OCI-LY1 (cell line): ENCODE measurements at regions not wholly inside any gene's neighbourhood (a gene's known extent, or its start where the extent isn't known, plus 50 kb on each side); places are given as distances from the start of the nearest gene placed in this dataset.

ENCODE experiments used
- H2AFZ ChIP-seq: fragments of 200-600 bp; sonication (generic), shearing (Covaris generic); 2 replicates; pipeline ENCODE4 v1.6.0; 2014; ENCODE audit warnings: antibody characterized with exemption, mild to moderate bottlenecking, low read length
- H3F3A ChIP-seq: fragments of 200-600 bp; sonication (generic), shearing (Covaris generic); 2 replicates; pipeline ENCODE4 v1.6.0; 2014; ENCODE audit warnings: mild to moderate bottlenecking, antibody characterized with exemption, low read length, moderate library complexity; ENCODE audit not compliant: insufficient read depth
- H3K27ac ChIP-seq: fragments of 200-600 bp; sonication (generic); 2 replicates; pipeline ENCODE4 v1.5.1; 2014; ENCODE audit warnings: low read length, mixed run types, mild to moderate bottlenecking, low read depth; ENCODE audit not compliant: poor library complexity, severe bottlenecking
- H3K27me3 ChIP-seq: fragments of 200-600 bp; sonication (generic); 2 replicates; pipeline ENCODE4 v1.6.0; 2014; ENCODE audit warnings: antibody characterized with exemption, mild to moderate bottlenecking, low read length, moderate library complexity; ENCODE audit not compliant: insufficient read depth
- H3K36me3 ChIP-seq: fragments of 200-600 bp; sonication (generic); 2 replicates; pipeline ENCODE4 v1.6.1; 2014; ENCODE audit warnings: mild to moderate bottlenecking, antibody characterized with exemption, low read length, moderate library complexity, mixed read lengths; ENCODE audit not compliant: insufficient read depth
- H3K4me1 ChIP-seq: fragments of 200-600 bp; sonication (generic); 2 replicates; pipeline ENCODE4 v1.5.1; 2014; ENCODE audit warnings: mild to moderate bottlenecking, low read length, moderate library complexity; ENCODE audit not compliant: insufficient read depth, severe bottlenecking
- H3K4me2 ChIP-seq: fragments of 200-600 bp; sonication (generic), shearing (Covaris generic); 2 replicates; pipeline ENCODE4 v1.6.1; 2014; ENCODE audit warnings: low read length
- H3K4me3 ChIP-seq: fragments of 200-600 bp; sonication (generic); 2 replicates; pipeline ENCODE4 v1.5.1; 2014; ENCODE audit warnings: low read length, low read depth, mild to moderate bottlenecking, mixed read lengths; ENCODE audit not compliant: poor library complexity, severe bottlenecking
- H3K79me2 ChIP-seq: fragments of 200-600 bp; shearing (Covaris generic); 2 replicates; pipeline ENCODE4 v1.6.1; 2016; ENCODE audit warnings: mixed run types, low read length, mixed read lengths; ENCODE audit not compliant: insufficient read depth
- H3K9ac ChIP-seq: fragments of 200-600 bp; sonication (generic), shearing (Covaris generic); 2 replicates; pipeline ENCODE4 v1.6.1; 2014; ENCODE audit warnings: mild to moderate bottlenecking, low read length, mixed read lengths
- H3K9me2 ChIP-seq: fragments of 200-600 bp; sonication (generic), shearing (Covaris generic); 2 replicates; pipeline ENCODE4 v1.6.1; 2014; ENCODE audit warnings: low read depth, mild to moderate bottlenecking, low read length, mixed read lengths
- H3K9me3 ChIP-seq: fragments of 200-600 bp; shearing (Covaris generic); 2 replicates; pipeline ENCODE4 v1.6.1; 2014; ENCODE audit warnings: low read length, mixed read lengths
- H4K20me1 ChIP-seq: fragments of 200-600 bp; sonication (generic), shearing (Covaris generic); 2 replicates; pipeline ENCODE4 v1.6.0; 2016; ENCODE audit warnings: mild to moderate bottlenecking, low read length; ENCODE audit not compliant: insufficient read depth
- EZH2 ChIP-seq: fragments of 200-600 bp; sonication (generic), shearing (Covaris generic); IDR thresholded peaks from 2 replicates; pipeline ENCODE4 v1.8.0; 2017; ENCODE audit warnings: borderline replicate concordance, mixed run types, mild to moderate bottlenecking, antibody characterized with exemption, low read length, moderate library complexity, mixed read lengths
- TF ChIP-seq, protein P1 (sequence below): fragments of 200-600 bp; sonication (generic), shearing (Covaris generic); IDR thresholded peaks from 2 replicates; pipeline ENCODE4 v1.5.1; 2017; ENCODE audit warnings: mild to moderate bottlenecking, antibody characterized with exemption, low read length, moderate library complexity, mixed read lengths

DNA sequence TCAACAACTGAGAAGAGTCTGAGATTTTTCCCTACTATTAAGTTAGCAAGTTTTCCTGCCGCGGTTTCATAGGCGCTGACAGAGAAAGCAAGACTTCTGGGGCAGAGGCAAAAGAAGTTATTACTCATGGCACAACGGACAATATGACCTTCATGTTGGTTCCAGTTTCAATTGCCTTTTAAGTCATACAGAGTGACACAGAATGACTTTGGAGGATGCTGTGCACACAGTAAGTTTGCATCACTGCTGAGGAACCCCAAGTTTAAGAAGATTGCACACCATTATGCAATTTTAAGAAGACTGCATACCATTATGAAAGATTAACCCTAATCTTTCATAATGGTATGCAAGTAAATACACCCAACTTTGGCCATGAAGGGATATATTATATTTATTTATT is 626.5 kb upstream of the CHORDC1 start:
- no peaks in the 10 kb centered on the region for H3K36me3 ChIP-seq
- H3K4me1 ChIP-seq, result no peaks in the 10 kb centered on the region
- no peak for TF ChIP-seq EZH2
- TF ChIP-seq, protein P1, sequence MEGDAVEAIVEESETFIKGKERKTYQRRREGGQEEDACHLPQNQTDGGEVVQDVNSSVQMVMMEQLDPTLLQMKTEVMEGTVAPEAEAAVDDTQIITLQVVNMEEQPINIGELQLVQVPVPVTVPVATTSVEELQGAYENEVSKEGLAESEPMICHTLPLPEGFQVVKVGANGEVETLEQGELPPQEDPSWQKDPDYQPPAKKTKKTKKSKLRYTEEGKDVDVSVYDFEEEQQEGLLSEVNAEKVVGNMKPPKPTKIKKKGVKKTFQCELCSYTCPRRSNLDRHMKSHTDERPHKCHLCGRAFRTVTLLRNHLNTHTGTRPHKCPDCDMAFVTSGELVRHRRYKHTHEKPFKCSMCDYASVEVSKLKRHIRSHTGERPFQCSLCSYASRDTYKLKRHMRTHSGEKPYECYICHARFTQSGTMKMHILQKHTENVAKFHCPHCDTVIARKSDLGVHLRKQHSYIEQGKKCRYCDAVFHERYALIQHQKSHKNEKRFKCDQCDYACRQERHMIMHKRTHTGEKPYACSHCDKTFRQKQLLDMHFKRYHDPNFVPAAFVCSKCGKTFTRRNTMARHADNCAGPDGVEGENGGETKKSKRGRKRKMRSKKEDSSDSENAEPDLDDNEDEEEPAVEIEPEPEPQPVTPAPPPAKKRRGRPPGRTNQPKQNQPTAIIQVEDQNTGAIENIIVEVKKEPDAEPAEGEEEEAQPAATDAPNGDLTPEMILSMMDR, result no peak
- H2AFZ ChIP-seq, result no peak overlapping the region
- no peaks in the 10 kb centered on the region for H3F3A ChIP-seq
- no peaks in the 10 kb centered on the region for H3K27me3 ChIP-seq
- H3K4me3 ChIP-seq, result no peak overlapping the region
- H4K20me1 ChIP-seq, result no peaks in the 10 kb centered on the region
- no peaks in the 10 kb centered on the region for H3K9me2 ChIP-seq
- H3K9me3 ChIP-seq, result no peaks in the 10 kb centered on the region
- no peaks in the 10 kb centered on the region for H3K79me2 ChIP-seq
- no peak overlapping the region for H3K4me2 ChIP-seq
- H3K9ac ChIP-seq, result no peak overlapping the region
- no peak overlapping the region for H3K27ac ChIP-seq

DNA sequence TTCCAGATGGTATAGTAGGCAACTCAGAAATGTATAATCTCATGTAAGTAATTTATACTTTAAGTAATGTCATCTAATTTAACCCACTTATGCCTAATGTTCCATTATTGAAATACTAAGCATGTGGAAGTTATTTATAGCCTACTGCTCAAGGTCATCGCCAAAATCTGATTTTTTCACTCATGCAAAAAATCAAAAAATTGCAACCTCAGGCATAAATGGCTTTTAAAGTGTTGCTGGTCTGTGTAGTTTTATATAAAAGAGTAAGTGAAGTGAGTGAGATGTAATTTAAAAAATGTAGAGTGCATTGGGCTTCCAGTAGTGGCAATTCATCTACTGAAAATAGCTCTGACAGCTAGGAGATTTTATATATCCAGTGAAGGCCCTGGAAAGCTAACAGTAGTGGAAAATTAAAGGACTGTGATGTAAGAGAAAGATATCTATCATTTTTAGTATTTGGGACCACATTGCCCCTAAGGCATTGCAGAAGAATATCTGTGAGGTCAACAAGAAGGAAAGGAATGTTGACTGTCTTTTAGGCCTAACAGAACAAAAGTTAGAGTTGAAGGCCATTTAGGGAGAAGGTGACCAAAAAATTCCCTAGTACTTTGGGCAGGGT is 624.5 kb upstream of the CHORDC1 start:
- Histone ChIP-seq H2AFZ (no peak overlapping the region), H3K36me3 (no peaks in the 10 kb centered on the region), H3K9ac (no peak overlapping the region), H3K79me2 (no peaks in the 10 kb centered on the region), H4K20me1 (no peaks in the 10 kb centered on the region), H3K27me3 (no peaks in the 10 kb centered on the region), H3K4me2 (no peak overlapping the region), H3K4me3 (no peak overlapping the region), H3F3A (no peaks in the 10 kb centered on the region), H3K27ac (no peak overlapping the region), H3K4me1 (no peaks in the 10 kb centered on the region), H3K9me3 (no peaks in the 10 kb centered on the region), H3K9me2 (no peaks in the 10 kb centered on the region)
- TF ChIP-seq, protein P1, result no peak
- no peak for TF ChIP-seq EZH2

DNA sequence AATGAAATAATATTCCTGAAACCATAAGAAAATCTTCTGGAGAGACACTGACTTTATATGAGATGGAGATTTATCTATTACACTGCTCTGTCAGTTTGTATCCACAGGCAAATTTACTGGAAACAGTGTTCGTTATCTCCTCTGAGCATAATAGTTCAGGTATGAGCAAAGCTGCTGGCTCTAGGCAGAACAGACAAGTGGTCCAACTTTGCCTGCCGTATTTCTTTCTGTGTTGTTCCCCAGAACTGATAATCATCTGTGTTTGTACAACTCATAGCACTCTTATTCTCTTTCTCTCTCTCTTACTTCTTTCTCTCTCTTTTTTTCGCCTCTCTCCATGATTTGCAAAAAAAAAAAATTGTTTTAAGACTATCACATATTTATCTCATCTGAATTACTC is 623.8 kb upstream of the CHORDC1 start:
- H3K9me3 ChIP-seq, result no peaks in the 10 kb centered on the region
- no peaks in the 10 kb centered on the region for H4K20me1 ChIP-seq
- H3K4me3 ChIP-seq, result no peak overlapping the region
- no peaks in the 10 kb centered on the region for H3K36me3 ChIP-seq
- TF ChIP-seq, protein P1, result no peak
- TF ChIP-seq EZH2, result no peak
- H3K9me2 ChIP-seq, result no peaks in the 10 kb centered on the region
- no peaks in the 10 kb centered on the region for H3K27me3 ChIP-seq
- no peak overlapping the region for H3K4me2 ChIP-seq
- no peaks in the 10 kb centered on the region for H3F3A ChIP-seq
- H3K27ac ChIP-seq, result no peak overlapping the region
- no peaks in the 10 kb centered on the region for H3K79me2 ChIP-seq
- no peaks in the 10 kb centered on the region for H3K4me1 ChIP-seq
- H3K9ac ChIP-seq, result no peak overlapping the region
- H2AFZ ChIP-seq, result no peak overlapping the region
